GM18505 (cell line): ENCODE measurements at regions not wholly inside any gene's neighbourhood (a gene's known extent, or its start where the extent isn't known, plus 50 kb on each side); places are given as distances from the start of the nearest gene placed in this dataset.
A peak's percentile ranks its signal among the peaks of the same experiment; 100 is the strongest.
"Not testable (repeated sequence)": the region's sequence is repeated elsewhere in the genome, so short reads cannot be mapped to it uniquely, and the experiment has no call there.

Source experiments
- ATAC-seq: cut with Tn5 transposase; IDR thresholded peaks from one replicate; pipeline ENCODE4 v1.9.1; 2021; ENCODE audit not compliant: unreplicated experiment
- POLR2A ChIP-seq: IDR thresholded peaks from 4 replicates; pipeline ENCODE4 v1.6.1; 2011; ENCODE audit warnings: borderline replicate concordance; ENCODE audit not compliant: insufficient read depth, insufficient read length; ENCODE audit errors: extremely low read depth

- no peak for TF ChIP-seq POLR2A
- no peak for ATAC-seq
These were observed 122.1 kb upstream of the XIRP2 start for GRCh38 chr2:166766220-166766619.

- no peak for ATAC-seq
- TF ChIP-seq POLR2A: no peak
These were observed 123.1 kb upstream of the XIRP2 start for GRCh38 chr2:166765141-166765540.

GRCh38 chr2:166764702-166765101 is 123.6 kb upstream of the XIRP2 start:
- ATAC-seq: no peak
- no peak for TF ChIP-seq POLR2A

GRCh38 chr2:166764216-166764615 is 124.1 kb upstream of the XIRP2 start:
- no peak for TF ChIP-seq POLR2A
- ATAC-seq: no peak

GRCh38 chr2:166762746-166763145 is 125.5 kb upstream of the XIRP2 start:
- no peak for TF ChIP-seq POLR2A
- no peak for ATAC-seq

- no peak for ATAC-seq
- TF ChIP-seq POLR2A: no peak
These were observed 129.3 kb upstream of the XIRP2 start for GRCh38 chr2:166758956-166759355.

GRCh38 chr2:166750624-166751023 is 137.7 kb upstream of the XIRP2 start:
- no peak for ATAC-seq
- no peak for TF ChIP-seq POLR2A

GRCh38 chr2:166744117-166744516 is 144.2 kb upstream of the XIRP2 start:
- not testable (repeated sequence) for ATAC-seq

GRCh38 chr2:166743482-166743881 is 144.8 kb upstream of the XIRP2 start:
- ATAC-seq: not testable (repeated sequence)

GRCh38 chr2:166727095-166727494 is 161.2 kb upstream of the XIRP2 start:
- no peak for TF ChIP-seq POLR2A
- peak; percentile 100 for ATAC-seq

- TF ChIP-seq POLR2A: no peak
- ATAC-seq: no peak
These were observed 162.1 kb upstream of the XIRP2 start for GRCh38 chr2:166725927-166726924.

- no peak for TF ChIP-seq POLR2A
- ATAC-seq: no peak
These were observed 171.3 kb upstream of the XIRP2 start for GRCh38 chr2:166716968-166717367.

GRCh38 chr2:166700079-166700478 is 188.2 kb upstream of the XIRP2 start:
- ATAC-seq: no peak
- TF ChIP-seq POLR2A: no peak

GRCh38 chr2:166695154-166695553 is 193.1 kb upstream of the XIRP2 start:
- no peak for TF ChIP-seq POLR2A
- no peak for ATAC-seq

- ATAC-seq: not testable (repeated sequence)
These were observed 192.0 kb upstream of the SCN7A start for GRCh38 chr2:166686057-166686456.
